ENCODE measurements at regions not wholly inside any gene's neighbourhood (a gene's known extent, or its start where the extent isn't known, plus 50 kb on each side); places are given as distances from the start of the nearest gene placed in this dataset.

- TF ChIP-seq REST (tag by site-specific recombination; IDR thresholded peaks at IDR 0.05) (no peak), ZNF138 (tag by site-specific recombination; IDR thresholded peaks at IDR 0.05; ENCODE audit: borderline replicate concordance) (no peak), CTCF (tag by site-specific recombination; IDR thresholded peaks at IDR 0.05) (no peak), ZNF239 (tag by site-specific recombination; IDR thresholded peaks at IDR 0.05) (no peak), YY1 (tag by site-specific recombination; IDR thresholded peaks at IDR 0.05) (no peak), AEBP2 (tag by site-specific recombination; IDR thresholded peaks at IDR 0.05; ENCODE audit: borderline replicate concordance) (no peak), ZNF133 (tag by site-specific recombination; IDR thresholded peaks at IDR 0.05) (no peak), HIC1 (tag by site-specific recombination; IDR thresholded peaks at IDR 0.05) (no peak)
Observed at GRCh38 chr5:4230471-4230785, 634.8 kb downstream of the IRX1 start.
